ENCODE measurements at regions not wholly inside any gene's neighbourhood (a gene's known extent, or its start where the extent isn't known, plus 50 kb on each side); places are given as distances from the start of the nearest gene placed in this dataset.

- TF ChIP-seq RCOR1 (IDR thresholded peaks at IDR 0.05; ENCODE audit: low read length) (no peak), CTCF (IDR thresholded peaks at IDR 0.05) (no peak), TEAD4 (IDR thresholded peaks at IDR 0.05; ENCODE audit: borderline replicate concordance, insufficient read depth) (no peak), RFX5 (IDR thresholded peaks at IDR 0.05; ENCODE audit: low read length) (no peak), TCF12 (IDR thresholded peaks at IDR 0.05) (no peak), EZH2phosphoT487 (IDR thresholded peaks at IDR 0.05; ENCODE audit: borderline replicate concordance, low read depth) (no peak), TAF1 (IDR thresholded peaks at IDR 0.05; ENCODE audit: borderline replicate concordance, low read depth, low read length) (no peak)
- TF ChIP-seq, protein P1, sequence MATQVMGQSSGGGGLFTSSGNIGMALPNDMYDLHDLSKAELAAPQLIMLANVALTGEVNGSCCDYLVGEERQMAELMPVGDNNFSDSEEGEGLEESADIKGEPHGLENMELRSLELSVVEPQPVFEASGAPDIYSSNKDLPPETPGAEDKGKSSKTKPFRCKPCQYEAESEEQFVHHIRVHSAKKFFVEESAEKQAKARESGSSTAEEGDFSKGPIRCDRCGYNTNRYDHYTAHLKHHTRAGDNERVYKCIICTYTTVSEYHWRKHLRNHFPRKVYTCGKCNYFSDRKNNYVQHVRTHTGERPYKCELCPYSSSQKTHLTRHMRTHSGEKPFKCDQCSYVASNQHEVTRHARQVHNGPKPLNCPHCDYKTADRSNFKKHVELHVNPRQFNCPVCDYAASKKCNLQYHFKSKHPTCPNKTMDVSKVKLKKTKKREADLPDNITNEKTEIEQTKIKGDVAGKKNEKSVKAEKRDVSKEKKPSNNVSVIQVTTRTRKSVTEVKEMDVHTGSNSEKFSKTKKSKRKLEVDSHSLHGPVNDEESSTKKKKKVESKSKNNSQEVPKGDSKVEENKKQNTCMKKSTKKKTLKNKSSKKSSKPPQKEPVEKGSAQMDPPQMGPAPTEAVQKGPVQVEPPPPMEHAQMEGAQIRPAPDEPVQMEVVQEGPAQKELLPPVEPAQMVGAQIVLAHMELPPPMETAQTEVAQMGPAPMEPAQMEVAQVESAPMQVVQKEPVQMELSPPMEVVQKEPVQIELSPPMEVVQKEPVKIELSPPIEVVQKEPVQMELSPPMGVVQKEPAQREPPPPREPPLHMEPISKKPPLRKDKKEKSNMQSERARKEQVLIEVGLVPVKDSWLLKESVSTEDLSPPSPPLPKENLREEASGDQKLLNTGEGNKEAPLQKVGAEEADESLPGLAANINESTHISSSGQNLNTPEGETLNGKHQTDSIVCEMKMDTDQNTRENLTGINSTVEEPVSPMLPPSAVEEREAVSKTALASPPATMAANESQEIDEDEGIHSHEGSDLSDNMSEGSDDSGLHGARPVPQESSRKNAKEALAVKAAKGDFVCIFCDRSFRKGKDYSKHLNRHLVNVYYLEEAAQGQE (IDR thresholded peaks at IDR 0.05; ENCODE audit: low read depth, low read length) = no peak
Observed at GRCh38 chrX:39514801-39515200, 583.0 kb downstream of the BCOR start.
